HG03571 (cell line): ENCODE measurements at regions not wholly inside any gene's neighbourhood (a gene's known extent, or its start where the extent isn't known, plus 50 kb on each side); places are given as distances from the start of the nearest gene placed in this dataset.
"Not testable (repeated sequence)": the region's sequence is repeated elsewhere in the genome, so short reads cannot be mapped to it uniquely, and the experiment has no call there.

Experiments used
- ATAC-seq: cut with Tn5 transposase; IDR thresholded peaks from one replicate; pipeline ENCODE4 v1.9.1; 2021; ENCODE audit not compliant: unreplicated experiment

DNA sequence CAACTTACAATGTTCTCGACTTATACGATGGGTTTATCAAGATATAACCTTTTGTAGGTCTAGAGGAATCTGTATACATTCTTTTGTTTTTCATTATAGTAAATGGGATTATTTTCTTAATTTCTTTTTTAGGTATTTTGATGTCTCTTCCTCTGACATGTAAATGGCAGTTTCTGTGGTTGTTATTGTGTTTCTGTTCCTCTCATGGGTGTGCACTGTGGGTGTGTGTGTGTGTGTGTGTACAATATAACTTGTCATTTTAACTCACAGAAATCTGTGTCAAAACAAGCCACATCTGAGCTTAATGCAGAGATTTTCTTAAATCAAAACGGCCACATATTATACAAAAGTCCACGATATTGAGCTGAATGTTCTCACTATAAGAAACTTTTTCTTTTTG, 1300.8 kb upstream of the B3GALT2 start:
- no peak for ATAC-seq

DNA sequence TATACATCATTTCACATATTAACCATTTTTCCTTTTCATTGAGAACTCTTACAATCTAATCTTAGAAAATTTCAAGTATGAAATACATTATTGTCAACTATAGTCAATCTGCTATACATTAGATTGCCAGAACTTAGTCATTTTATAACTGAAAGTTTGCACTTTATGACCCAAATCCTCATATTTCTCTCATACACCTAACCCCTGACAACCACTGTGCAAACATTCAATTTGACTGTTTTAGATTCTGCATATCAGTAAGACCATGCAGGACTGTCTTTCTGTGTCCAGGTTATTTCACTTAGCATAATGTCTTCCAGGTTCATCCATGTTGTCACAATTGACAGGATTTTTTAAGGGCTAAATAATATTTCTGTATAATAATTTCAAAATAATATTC, 1299.0 kb upstream of the B3GALT2 start:
- ATAC-seq: no peak

DNA sequence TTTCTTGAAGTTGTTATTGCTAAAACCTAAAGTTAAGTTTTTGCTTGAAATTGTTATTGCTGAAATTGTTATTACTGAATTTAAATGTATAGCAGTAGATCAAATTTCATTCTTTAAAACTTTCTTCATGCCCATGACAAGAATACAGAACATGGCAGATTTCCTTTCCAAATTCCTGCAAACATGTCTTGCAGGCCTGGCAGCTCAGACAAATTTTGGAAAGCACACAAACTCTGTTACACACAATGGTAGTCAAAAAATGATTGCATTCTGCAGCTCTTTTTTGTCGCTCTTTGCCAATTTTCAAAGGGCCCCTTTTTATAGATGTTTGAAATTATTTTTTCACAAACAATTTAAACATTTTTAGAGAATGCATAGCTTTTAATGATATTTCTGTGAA, 1292.3 kb upstream of the B3GALT2 start:
- ATAC-seq: no peak

DNA sequence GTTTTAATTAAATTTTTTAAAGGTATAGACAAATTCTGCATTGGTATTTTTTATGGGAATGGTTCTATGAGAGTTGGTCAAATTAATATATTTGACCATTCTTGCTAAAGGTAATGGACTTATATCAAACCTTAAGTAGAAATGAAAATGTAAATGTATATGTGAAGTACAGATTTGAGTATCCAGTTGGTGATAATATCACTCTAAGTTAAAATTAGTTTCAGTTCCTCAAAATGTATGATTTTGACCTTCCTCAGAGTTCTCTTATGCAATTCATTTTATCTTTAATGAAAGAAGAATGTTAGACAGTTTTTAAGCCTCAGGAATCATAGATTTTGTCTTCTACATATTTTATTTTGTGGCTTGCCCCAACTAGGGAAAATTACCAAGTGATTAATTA, 1291.5 kb upstream of the B3GALT2 start:
- peak; percentile 91 for ATAC-seq

DNA sequence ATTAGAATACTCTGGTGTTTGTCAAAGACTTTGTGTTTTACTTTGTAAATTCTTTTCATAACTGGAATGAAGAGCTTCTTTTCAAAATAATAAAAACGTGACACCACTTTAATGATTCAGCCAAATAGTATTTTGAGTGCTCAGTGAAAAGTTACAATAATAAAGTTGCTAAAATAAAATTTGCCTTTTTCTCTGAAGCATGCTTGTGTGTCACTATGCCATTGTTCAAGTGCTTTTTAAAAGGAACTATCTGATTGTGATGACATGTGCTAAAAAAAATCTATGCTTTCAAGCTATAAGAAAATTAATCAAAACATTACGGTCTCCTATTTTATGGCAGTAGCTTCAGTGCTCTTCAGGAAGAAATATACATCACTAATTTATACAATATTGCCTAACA, 1290.5 kb upstream of the B3GALT2 start:
- ATAC-seq: no peak

DNA sequence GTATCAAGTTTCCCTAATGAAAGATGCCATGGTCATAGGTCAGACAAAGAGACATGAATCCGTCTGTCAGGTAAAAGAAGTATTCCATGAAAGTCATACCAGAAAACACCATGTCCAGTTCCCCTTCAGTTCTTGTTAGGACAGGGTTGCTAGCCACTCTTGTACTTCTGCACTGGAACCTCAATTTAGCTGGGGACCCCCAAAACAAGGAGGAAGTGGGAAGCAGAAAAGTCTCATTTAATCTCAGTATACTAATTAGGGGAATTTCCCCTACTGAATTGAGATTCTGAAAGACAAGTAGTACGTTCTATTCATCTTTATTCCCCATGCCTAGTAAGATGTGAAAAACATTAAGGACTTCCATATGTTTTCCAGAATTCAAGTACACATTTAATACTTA, 1289.9 kb upstream of the B3GALT2 start:
- ATAC-seq: no peak

DNA sequence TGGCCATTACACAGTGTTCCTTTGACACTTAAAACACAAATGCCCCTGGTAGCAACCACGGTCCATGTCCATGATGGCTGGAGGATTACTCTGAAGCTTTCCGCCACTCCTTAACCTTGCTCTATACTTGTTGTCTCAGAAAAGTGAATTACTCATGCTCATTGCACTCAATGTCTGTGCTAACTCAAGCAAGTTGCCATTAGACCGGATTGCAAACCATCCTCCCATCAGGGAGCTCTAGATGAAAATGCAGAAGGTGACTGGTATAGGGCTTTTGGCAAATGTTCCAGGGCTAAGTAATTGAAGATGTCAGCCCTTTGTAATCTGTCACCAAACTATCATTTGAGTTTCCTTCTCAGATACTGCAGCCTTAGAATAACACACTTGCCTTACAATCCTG, 1288.3 kb upstream of the B3GALT2 start:
- ATAC-seq: no peak

DNA sequence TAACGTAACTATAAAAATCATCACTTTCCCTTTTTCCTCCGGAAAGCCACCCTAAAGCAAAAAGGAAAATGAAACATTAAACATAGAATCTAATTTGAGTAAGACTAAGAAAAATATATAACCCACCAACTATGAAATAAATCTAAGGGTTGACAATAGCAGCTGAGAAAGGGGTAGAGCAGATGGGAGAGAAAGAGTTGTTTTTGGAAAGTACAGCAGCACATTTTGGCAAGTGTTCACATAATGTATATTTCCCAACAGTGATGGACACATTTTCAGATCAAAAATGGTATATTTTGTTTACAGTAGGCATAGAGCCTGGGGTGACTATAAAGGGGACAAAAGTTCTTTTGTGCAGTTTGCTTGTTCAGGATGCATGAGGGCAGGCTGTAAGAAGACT, 1287.4 kb upstream of the B3GALT2 start:
- ATAC-seq: no peak

DNA sequence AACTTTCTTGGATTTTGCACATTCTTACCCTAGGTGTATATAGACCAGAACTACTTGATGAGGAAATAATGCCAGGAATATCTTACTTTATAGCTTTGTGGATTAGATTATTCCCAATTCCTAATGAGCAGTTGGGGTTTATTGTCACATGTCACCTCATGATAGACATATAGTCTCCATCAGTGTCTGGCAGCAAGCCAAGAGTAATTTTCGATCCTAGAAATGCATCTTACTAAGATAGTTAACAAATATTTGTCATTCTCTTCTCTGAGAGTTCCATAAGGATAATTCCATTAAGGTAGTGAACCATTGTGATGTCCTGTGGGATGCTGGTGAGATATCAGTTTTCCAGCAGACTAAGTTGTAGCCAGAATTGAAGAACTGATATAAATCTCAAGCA, 1282.9 kb upstream of the B3GALT2 start:
- no peak for ATAC-seq

DNA sequence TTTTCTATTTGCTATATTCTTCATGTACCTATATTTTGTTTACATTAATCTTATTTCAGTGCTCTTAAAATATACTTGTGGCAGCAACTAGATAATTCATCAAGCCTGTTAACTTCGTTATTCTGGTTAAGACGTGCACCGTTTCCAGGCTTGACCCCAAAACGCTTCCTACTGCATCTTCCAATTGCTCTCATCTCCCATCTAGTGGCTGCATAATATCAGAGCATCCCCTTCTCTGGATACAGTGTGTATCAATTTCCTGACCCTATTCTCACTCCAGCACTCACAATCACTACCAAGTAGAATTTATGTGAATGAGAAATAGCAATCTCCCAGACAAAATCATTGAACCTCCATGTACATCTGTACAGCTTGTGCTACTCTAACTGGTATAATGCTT, 1280.3 kb upstream of the B3GALT2 start:
- ATAC-seq: no peak

DNA sequence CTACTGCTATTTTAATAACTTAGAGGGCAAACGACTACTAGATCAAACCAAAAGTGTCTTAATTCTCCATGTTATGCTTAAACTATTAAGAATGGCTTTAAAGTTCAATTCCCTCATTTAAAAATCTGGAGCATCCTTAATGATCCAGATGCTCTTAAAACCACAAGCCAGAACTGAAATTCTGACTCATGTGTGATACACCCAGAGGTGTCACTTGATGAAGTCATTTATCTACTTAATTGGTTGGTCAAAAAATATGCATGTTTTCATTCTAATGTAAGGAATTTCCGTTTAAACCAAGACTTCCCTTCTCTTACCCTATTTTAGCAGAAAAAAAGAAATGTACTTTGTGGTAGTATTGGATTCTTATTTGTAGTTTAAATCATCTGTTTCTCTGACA, 1261.2 kb upstream of the B3GALT2 start:
- ATAC-seq: no peak

DNA sequence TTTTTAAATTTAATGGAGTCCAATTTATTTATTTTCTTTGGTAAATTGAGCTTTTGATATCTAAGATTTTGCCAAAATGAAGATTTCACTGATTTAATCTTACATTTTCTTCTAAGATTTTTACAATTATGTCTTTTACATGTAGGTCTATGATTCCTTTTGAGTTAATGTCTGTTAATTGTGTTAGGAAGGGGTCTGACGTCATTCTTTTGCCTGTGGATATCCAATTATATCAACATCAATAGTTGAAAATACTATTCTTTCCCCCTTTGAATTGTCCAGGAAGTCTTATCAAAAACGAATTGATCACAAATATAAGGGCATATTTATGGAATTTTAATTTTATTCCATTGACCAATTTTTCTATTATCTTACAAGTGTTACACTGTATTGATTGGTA, 1258.8 kb upstream of the B3GALT2 start:
- ATAC-seq: no peak

DNA sequence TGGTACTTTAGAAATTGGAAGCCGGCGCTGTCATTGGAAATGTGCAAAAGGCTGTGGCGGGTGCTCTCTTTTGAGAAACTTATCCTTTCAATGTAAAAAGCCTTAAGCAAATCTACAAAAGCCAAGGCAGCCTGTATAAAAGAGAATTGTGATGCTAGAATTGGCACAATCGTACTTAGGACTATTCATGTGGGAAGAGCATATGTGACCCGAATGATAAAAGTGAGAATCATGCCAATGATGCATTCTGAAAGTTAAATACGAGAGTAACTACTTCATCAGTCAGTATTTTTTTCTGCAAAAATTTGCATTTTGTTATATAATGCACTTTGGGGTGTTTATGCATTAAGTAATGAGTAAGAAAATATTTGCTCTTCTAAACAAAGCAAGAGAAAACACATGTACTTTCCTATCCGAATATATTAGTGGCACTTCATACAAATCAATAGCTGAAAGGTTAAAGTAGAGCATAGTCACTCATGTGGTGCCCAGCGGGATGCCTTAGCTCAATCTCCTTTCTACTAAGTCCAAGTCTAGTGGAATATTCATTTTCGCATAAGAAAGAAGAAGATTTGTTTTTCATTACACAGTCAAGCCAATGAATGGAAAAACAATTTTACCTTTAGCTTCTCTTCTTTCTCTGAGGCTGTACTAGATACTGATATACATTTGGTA, 1256.6 kb upstream of the B3GALT2 start:
- no peak for ATAC-seq

DNA sequence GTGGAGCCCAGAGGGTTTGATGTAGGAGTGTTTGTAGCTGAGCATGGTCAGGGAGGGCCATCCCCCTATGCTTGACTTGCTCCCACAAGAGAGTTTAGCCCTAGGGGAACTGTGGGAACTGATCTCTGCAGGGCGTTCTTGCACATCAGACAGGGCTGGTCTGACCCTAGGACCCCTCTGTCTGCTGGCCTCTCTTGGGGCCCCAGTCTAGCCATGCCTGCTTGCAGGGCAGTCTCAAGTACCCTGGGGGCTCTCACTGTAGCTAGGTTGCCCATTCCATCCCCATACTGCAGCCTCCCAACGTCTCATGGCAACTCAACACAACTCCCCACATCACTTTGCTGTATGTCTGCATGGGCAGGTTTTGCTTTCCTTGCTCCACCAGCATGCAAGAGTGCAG, 1250.7 kb upstream of the B3GALT2 start:
- no peak for ATAC-seq

DNA sequence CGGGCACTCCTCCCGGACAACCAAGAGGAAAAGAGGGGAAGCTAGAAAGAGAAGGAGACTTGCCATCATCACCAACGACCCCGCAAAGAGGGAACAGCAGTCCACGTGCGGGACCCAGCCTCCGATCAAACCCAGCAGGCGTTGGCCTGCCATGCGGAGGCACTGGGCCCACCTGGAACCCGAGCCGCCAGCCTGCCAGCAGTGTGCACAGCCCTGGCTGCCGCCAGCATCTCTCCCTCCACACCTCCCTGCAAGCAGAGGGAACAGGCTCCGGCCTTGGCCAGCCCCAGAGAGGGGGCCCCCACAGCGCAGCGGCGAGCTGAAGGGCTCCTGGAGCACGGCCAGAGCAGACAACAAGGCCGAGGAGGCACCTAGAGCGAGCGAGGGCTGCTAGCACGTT, 1244.7 kb upstream of the B3GALT2 start:
- ATAC-seq: no peak

DNA sequence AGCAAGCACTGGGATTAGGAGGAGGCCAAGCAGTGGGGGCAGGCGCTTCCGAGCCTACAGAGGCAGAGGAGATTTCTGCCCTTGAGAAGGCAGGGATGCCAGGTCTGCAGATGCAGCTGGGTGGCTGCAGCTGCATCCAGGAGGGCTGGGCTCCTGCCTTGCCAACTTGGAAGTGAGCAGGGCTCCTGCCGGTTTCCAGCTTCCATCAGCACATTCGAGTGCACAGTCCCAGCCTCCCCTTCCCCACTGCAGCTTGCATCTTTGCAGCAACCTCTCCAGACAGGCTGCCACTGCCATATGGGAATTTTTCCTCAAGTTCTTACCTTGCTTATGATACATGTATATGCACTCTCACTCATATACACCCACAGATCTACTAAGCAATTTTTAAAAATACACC, 1234.3 kb upstream of the B3GALT2 start:
- ATAC-seq: no peak

DNA sequence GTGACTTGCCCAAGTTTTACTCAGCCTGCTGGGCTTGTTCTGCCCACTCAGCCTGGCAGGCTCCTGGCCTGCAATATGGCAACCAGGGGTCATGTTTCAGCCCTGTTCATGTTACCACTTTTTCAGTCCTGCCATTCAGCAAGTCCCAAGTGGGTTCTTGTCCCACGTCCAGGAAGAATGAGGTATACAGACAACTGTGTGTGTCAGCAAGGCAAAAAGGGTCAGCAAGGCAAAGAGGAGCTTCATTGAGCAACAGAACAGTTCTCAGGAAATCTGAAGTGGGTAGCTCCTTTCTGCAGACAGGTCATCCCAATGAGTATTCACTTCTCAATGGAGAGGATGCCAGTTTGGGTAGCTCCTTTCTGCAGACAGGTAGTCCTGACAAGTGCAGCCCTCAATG, 1233.3 kb upstream of the B3GALT2 start:
- ATAC-seq: no peak

DNA sequence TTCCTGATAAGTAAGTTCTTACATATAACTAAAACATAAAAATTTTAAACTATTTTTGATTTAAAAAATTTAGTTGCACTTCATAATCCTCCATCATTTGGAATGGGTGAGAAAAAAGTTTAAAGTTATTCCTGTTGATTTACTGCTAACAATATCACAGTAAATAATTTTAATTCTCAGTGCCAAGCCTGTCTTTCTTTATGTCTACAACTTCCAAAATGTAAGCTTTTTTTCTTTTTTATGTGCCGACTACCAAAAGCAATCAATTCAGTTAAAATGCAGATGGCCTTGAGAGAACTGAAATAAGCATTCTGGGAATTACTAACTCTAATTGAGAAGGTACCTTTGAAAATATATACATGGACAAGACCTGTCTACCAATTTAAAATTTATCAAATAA, 1224.3 kb upstream of the B3GALT2 start:
- no peak for ATAC-seq

DNA sequence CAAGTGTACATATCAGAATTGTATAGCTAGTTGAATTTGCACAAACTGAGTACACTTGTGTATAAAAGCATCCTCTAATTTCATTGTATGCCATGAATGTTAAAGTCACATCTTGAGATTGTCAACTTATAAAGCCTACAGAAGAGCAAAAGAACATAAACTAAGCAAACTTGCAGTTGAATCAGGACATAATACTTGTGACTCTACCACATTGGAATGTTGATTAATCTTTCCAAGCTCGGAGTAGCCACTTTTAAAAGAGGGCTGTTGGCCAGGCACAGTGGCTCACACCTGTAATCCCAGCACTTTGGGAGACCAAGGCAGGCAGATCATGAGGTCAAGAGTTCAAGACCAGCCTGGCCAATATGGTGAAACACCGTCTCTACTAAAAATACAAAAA, 1220.8 kb upstream of the B3GALT2 start:
- not testable (repeated sequence) for ATAC-seq

DNA sequence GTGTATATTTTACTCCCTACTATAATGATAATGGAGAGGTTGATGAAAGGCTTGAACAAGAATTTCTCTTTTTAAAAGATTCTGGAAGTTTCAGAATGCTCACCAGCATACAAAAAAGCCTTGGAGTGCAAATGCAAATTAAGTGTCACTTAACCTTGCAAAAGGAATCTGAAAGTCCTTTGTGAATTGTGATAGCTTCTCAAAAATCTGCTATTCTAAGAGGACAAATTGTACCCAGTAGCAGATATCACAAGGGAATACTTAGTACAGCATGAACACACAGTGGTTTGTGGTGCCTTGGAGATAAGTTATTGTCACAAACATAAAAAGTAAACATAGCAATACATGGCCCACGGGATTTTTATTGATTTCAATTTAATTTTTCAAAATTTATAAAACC, 1208.3 kb upstream of the B3GALT2 start:
- ATAC-seq: no peak

DNA sequence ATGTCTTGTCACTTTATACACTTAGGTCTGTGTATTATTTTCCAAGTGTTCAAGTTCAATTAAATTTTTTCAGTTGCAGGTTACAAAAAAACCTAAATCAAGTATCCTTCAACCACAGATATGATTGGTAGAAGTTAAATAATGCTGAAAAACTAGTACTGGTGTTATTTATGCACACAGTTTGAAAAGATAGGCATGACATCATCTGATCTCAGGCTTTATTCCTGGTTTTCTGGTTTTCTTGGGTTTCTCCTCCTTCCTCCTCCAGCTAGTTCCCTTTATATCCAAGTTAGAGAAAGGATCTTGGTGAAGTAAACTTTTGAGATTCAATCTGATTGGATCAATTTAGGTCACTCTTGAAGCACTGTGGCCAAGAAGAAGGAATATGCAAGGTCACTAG, 1201.1 kb upstream of the B3GALT2 start:
- ATAC-seq: no peak

DNA sequence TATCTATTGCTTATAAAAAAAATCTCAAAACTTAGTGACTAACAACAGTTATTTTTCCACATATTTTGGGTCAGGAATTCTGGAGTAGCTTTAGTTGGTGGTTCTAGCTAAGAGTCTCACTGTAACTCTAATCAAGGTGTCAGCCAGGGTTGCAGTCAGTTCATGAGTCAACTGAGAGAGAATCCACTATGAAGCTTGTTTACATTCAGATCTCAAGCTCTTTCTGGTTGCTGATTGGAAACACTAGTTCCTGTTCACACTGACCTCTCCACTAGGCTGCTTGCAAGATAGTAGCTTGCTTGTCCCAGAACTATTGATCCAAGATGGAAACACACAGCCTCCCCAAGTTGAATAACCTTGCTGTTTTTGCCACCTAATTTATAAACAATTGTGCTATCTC, 1192.1 kb upstream of the B3GALT2 start:
- no peak for ATAC-seq

DNA sequence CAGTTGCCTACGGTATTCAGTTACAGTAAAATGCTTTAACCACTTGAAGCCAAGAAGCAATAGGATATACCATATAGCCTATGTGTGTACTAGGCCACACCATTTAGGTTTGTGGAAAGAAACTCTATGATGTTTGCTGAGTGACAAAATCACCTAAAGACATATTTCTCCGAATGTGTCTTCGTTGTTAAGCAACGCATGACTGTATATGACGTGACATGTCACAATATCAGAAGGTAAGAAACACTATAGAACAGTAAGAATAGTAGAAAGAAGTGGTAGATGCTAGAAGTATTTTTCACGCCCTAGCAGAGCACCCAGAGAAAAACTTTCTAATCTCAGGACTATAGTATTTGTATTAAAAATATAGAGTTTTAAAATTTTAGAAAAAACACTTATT, 1188.2 kb upstream of the B3GALT2 start:
- ATAC-seq: no peak

DNA sequence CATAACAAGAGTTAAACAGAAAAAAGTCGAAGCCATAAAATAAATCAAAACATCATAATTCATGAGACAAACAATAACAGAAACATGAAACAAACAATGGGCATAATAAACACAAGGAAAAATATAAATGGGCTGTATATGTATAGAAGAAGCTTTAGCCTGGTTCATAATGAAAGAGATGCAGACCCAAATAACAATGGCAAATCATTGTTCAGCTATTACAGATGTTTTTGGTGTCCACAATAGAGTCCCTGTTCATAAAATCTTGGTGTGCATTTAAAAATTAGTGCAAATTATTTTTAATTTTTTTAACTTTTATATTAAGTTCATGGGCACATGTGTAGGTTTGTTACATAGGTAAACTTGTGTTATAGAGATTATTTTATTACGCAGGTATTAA, 1185.9 kb upstream of the B3GALT2 start:
- no peak for ATAC-seq
